Activated T-helper 2 cell treated with anti-CD3 and anti-CD28 coated beads, Interferon-gamma antibody, Interleukin-2, Interleukin-4, amounts not matched to agents 10 μg/mL and 5 μg/mL and 100 μg/mL, durations not matched to agents 14 hours and 24 hours and 36 hours (primary cell): ENCODE measurements at regions not wholly inside any gene's neighbourhood (a gene's known extent, or its start where the extent isn't known, plus 50 kb on each side); places are given as distances from the start of the nearest gene placed in this dataset.
"Not testable (repeated sequence)": the region's sequence is repeated elsewhere in the genome, so short reads cannot be mapped to it uniquely, and the experiment has no call there.

Source experiments
- DNase-seq: peaks from one replicate; pipeline ENCODE4 v3.0.0; 2021; ENCODE audit warnings: low spot score
- H3K27ac Mint-ChIP-seq: one replicate; pipeline ENCODE4 v1.8.0; 2021; ENCODE audit warnings: mixed read lengths
- H3K27me3 Mint-ChIP-seq: one replicate; pipeline ENCODE4 v1.8.0; 2021; ENCODE audit warnings: low read depth, mixed read lengths
- H3K36me3 Mint-ChIP-seq: one replicate; pipeline ENCODE4 v1.8.0; 2021; ENCODE audit warnings: low read depth, mixed read lengths
- H3K4me1 Mint-ChIP-seq: one replicate; pipeline ENCODE4 v1.8.0; 2021; ENCODE audit warnings: low read depth, mixed read lengths
- H3K4me3 Mint-ChIP-seq: one replicate; pipeline ENCODE4 v1.8.0; 2021; ENCODE audit warnings: low read depth, mild to moderate bottlenecking, moderate library complexity, mixed read lengths
- H3K9me3 Mint-ChIP-seq: one replicate; pipeline ENCODE4 v1.8.0; 2021; ENCODE audit warnings: mixed read lengths
- intact Hi-C: fragments of 100-400 bp; cut with micrococcal nuclease; formaldehyde crosslinking; loops from one replicate; pipeline ENCODE4 v1.15.1; 2023

- H3K27ac Mint-ChIP-seq, H3K27me3 Mint-ChIP-seq, intact Hi-C loops, H3K36me3 Mint-ChIP-seq, DNase-seq, H3K4me3 Mint-ChIP-seq, H3K4me1 Mint-ChIP-seq, H3K9me3 Mint-ChIP-seq: not testable (repeated sequence)
Measured at GRCh38 chr2:89246620-89247019, 555.1 kb downstream of the RPIA start.

GRCh38 chr2:89255013-89255412, 563.5 kb downstream of the RPIA start:
- intact Hi-C loops, H3K9me3 Mint-ChIP-seq, H3K27ac Mint-ChIP-seq, H3K27me3 Mint-ChIP-seq, H3K4me3 Mint-ChIP-seq, H3K4me1 Mint-ChIP-seq, H3K36me3 Mint-ChIP-seq, DNase-seq: not testable (repeated sequence)

- H3K9me3 Mint-ChIP-seq, H3K27me3 Mint-ChIP-seq, intact Hi-C loops, H3K36me3 Mint-ChIP-seq, H3K27ac Mint-ChIP-seq, H3K4me3 Mint-ChIP-seq, DNase-seq, H3K4me1 Mint-ChIP-seq: not testable (repeated sequence)
Measured at GRCh38 chr2:89273443-89273842, 582.0 kb downstream of the RPIA start.

- DNase-seq, H3K4me1 Mint-ChIP-seq, H3K36me3 Mint-ChIP-seq, H3K27me3 Mint-ChIP-seq, H3K4me3 Mint-ChIP-seq, H3K27ac Mint-ChIP-seq, H3K9me3 Mint-ChIP-seq, intact Hi-C loops: not testable (repeated sequence)
Measured at GRCh38 chr2:89280536-89280935, 589.1 kb downstream of the RPIA start.

GRCh38 chr2:89286448-89287080, 595.1 kb downstream of the RPIA start:
- H3K9me3 Mint-ChIP-seq, H3K4me3 Mint-ChIP-seq, intact Hi-C loops, H3K27me3 Mint-ChIP-seq, DNase-seq, H3K36me3 Mint-ChIP-seq, H3K4me1 Mint-ChIP-seq, H3K27ac Mint-ChIP-seq: not testable (repeated sequence)

- H3K36me3 Mint-ChIP-seq, H3K27me3 Mint-ChIP-seq, DNase-seq, H3K27ac Mint-ChIP-seq, intact Hi-C loops, H3K9me3 Mint-ChIP-seq, H3K4me3 Mint-ChIP-seq, H3K4me1 Mint-ChIP-seq: not testable (repeated sequence)
Measured at GRCh38 chr2:89287084-89287483, 595.6 kb downstream of the RPIA start.

GRCh38 chr2:89291717-89292298, 600.3 kb downstream of the RPIA start:
- intact Hi-C loops, H3K27me3 Mint-ChIP-seq, H3K4me1 Mint-ChIP-seq, H3K27ac Mint-ChIP-seq, H3K36me3 Mint-ChIP-seq, DNase-seq, H3K4me3 Mint-ChIP-seq, H3K9me3 Mint-ChIP-seq: not testable (repeated sequence)

GRCh38 chr2:89293399-89293798, 601.9 kb downstream of the RPIA start:
- intact Hi-C loops, DNase-seq, H3K9me3 Mint-ChIP-seq, H3K4me3 Mint-ChIP-seq, H3K27me3 Mint-ChIP-seq, H3K4me1 Mint-ChIP-seq, H3K27ac Mint-ChIP-seq, H3K36me3 Mint-ChIP-seq: not testable (repeated sequence)

- H3K9me3 Mint-ChIP-seq, H3K4me1 Mint-ChIP-seq, H3K4me3 Mint-ChIP-seq, H3K27ac Mint-ChIP-seq, H3K36me3 Mint-ChIP-seq, H3K27me3 Mint-ChIP-seq, DNase-seq, intact Hi-C loops: not testable (repeated sequence)
Measured at GRCh38 chr2:89294335-89294734, 602.9 kb downstream of the RPIA start.

GRCh38 chr2:89296820-89297398, 605.4 kb downstream of the RPIA start:
- H3K27ac Mint-ChIP-seq, intact Hi-C loops, H3K27me3 Mint-ChIP-seq, H3K36me3 Mint-ChIP-seq, H3K9me3 Mint-ChIP-seq, H3K4me3 Mint-ChIP-seq, DNase-seq, H3K4me1 Mint-ChIP-seq: not testable (repeated sequence)

- intact Hi-C loops, H3K4me1 Mint-ChIP-seq, H3K27me3 Mint-ChIP-seq, H3K9me3 Mint-ChIP-seq, H3K36me3 Mint-ChIP-seq, H3K27ac Mint-ChIP-seq, DNase-seq, H3K4me3 Mint-ChIP-seq: not testable (repeated sequence)
Measured at GRCh38 chr2:89299196-89299595, 607.7 kb downstream of the RPIA start.

GRCh38 chr2:89305623-89306022, 614.1 kb downstream of the RPIA start:
- H3K9me3 Mint-ChIP-seq, H3K36me3 Mint-ChIP-seq, H3K4me1 Mint-ChIP-seq, DNase-seq, H3K4me3 Mint-ChIP-seq, H3K27me3 Mint-ChIP-seq, H3K27ac Mint-ChIP-seq, intact Hi-C loops: not testable (repeated sequence)

- H3K4me3 Mint-ChIP-seq, H3K27me3 Mint-ChIP-seq, intact Hi-C loops, H3K27ac Mint-ChIP-seq, DNase-seq, H3K36me3 Mint-ChIP-seq, H3K9me3 Mint-ChIP-seq, H3K4me1 Mint-ChIP-seq: not testable (repeated sequence)
Measured at GRCh38 chr2:89306869-89307637, 615.6 kb downstream of the RPIA start.
